Psoas muscle (tissue), 7 donors: ENCODE measurements at regions not wholly inside any gene's neighbourhood (a gene's known extent, or its start where the extent isn't known, plus 50 kb on each side); places are given as distances from the start of the nearest gene placed in this dataset.

Experiments
- ATAC-seq, 4 donors: fragments of 200-7000 bp; cut with Tn5 transposase; one replicate each; pipeline ENCODE4 v1.9.1; 2020; ENCODE audit warnings: moderate library complexity in 3 of 4, mild to moderate bottlenecking in 2 of 4
- DNase-seq, 2 donors: peaks; one replicate each; pipeline ENCODE4 v3.0.0-alpha.2; 2020
- H3K27ac ChIP-seq: fragments of 200-600 bp; one replicate; pipeline ENCODE4 v1.8.0; 2022
- H3K27me3 ChIP-seq, 3 donors: fragments of 200-600 bp in 1 of 3; one replicate each; pipeline versions ENCODE4 v1.6.1 to v1.8.0; 2013 to 2022; ENCODE audit warnings: low read length in 2 of 3, mild to moderate bottlenecking in 2 of 3, moderate library complexity in 1 of 3; ENCODE audit not compliant: insufficient read depth in 3 of 3
- H3K36me3 ChIP-seq, 2 donors: fragments of 200-600 bp in 1 of 2; one replicate each; pipeline versions ENCODE4 v1.6.1 to v1.8.0; 2013 to 2022; ENCODE audit warnings: low read depth in 1 of 2, mild to moderate bottlenecking in 1 of 2, moderate library complexity in 1 of 2; ENCODE audit not compliant: insufficient read depth in 1 of 2
- H3K4me1 ChIP-seq: fragments of 200-600 bp; one replicate; pipeline ENCODE4 v1.8.0; 2022
- H3K4me3 ChIP-seq: fragments of 200-600 bp; one replicate; pipeline ENCODE4 v1.8.0; 2022; ENCODE audit warnings: mild to moderate bottlenecking
- H3K9me3 ChIP-seq: fragments of 200-600 bp; one replicate; pipeline ENCODE4 v1.8.0; 2022
- CTCF ChIP-seq: fragments of 200-600 bp; IDR thresholded peaks from one replicate; pipeline ENCODE4 v1.8.0; 2022; ENCODE audit warnings: antibody characterized with exemption
- WGBS, 3 donors: extraction: QIAGEN DNeasy Blood & Tissue Kit; methylation state at CpG; one replicate each; pipeline versions ENCODE4 v1.1.6 to v1.1.7; 2013; 5-methylcytosine and 5-hydroxymethylcytosine counted together
- intact Hi-C, 2 donors: fragments of 100-400 bp; cut with DNase I; formaldehyde crosslinking; loops; one replicate each; pipeline versions ENCODE4 v1.11.0 to v1.14.2; 2022
- donor health status: healthy with polysubstance abuse.
- donor health status: DM: no; HTN: no; CAD: no; lungs with moderate emphysema.
- donor health status: Bipolar disorder and iron deficiency.
- donor health status: healthy.
- donor health status: DM: yes; HTN: yes; CAD: no.
- donor health status: DM: no; HTN: no; CAD: no.
- donor health status: DM: yes; HTN: yes; CAD: no.

GRCh38 chr2:34030273-34030672 lies 431.2 kb upstream of the FAM98A start:
- no peak overlapping the region for H3K4me3 ChIP-seq
- WGBS, 3 donors = 100% methylated on average over 1 of the region's 1 CpG
- H3K36me3 ChIP-seq = no peaks in the 10 kb centered on the region
- H3K27me3 ChIP-seq = no peaks in the 10 kb centered on the region
- no peak for ATAC-seq
- no peak for DNase-seq
- intact Hi-C loops = no loop called here
- no peak overlapping the region for H3K27ac ChIP-seq
- no peaks in the 10 kb centered on the region for H3K9me3 ChIP-seq
- TF ChIP-seq CTCF = no peak
- H3K4me1 ChIP-seq = no peaks in the 10 kb centered on the region

- H3K4me1 ChIP-seq = no peaks in the 10 kb centered on the region
- no peak for TF ChIP-seq CTCF
- no peaks in the 10 kb centered on the region for H3K9me3 ChIP-seq
- H3K36me3 ChIP-seq = no peaks in the 10 kb centered on the region
- H3K27ac ChIP-seq = no peak overlapping the region
- WGBS, 3 donors = 63 to 97% (median 81%) methylated on average over 3 of the region's 3 CpGs
- no peak overlapping the region for H3K4me3 ChIP-seq
- H3K27me3 ChIP-seq = no peaks in the 10 kb centered on the region
- ATAC-seq = no peak
- intact Hi-C loops = no loop called here
- no peak for DNase-seq
These were observed 430.0 kb upstream of the FAM98A start for GRCh38 chr2:34029073-34029472.

GRCh38 chr2:34025196-34025595 lies 426.1 kb upstream of the FAM98A start:
- Histone ChIP-seq H3K36me3 (no peaks in the 10 kb centered on the region), H3K27me3 (no peaks in the 10 kb centered on the region), H3K4me1 (no peaks in the 10 kb centered on the region), H3K9me3 (no peaks in the 10 kb centered on the region), H3K27ac (no peak overlapping the region), H3K4me3 (no peak overlapping the region)
- no peak for DNase-seq
- WGBS, 3 donors = 89 to 96% (median 94%) methylated on average over 1 of the region's 1 CpG
- no peak for TF ChIP-seq CTCF
- intact Hi-C loops = no loop called here
- no peak for ATAC-seq

GRCh38 chr2:34012715-34013302 lies 413.7 kb upstream of the FAM98A start:
- TF ChIP-seq CTCF = peak; percentile 42
- no peaks in the 10 kb centered on the region for H3K4me1 ChIP-seq
- intact Hi-C loops = no loop called here
- no peak overlapping the region for H3K27ac ChIP-seq
- DNase-seq = peak; percentile 14 to 53
- 10 to 21% (median 14%) methylated on average over 6 of the region's 6 CpGs for WGBS, 3 donors
- H3K9me3 ChIP-seq = no peaks in the 10 kb centered on the region
- H3K36me3 ChIP-seq = no peaks in the 10 kb centered on the region
- H3K27me3 ChIP-seq = no peaks in the 10 kb centered on the region
- peak in 1 of 4 donors; percentile 67 for ATAC-seq
- no peak overlapping the region for H3K4me3 ChIP-seq

- Histone ChIP-seq H3K27me3 (no peaks in the 10 kb centered on the region), H3K4me3 (no peak overlapping the region), H3K27ac (no peak overlapping the region), H3K9me3 (no peaks in the 10 kb centered on the region), H3K36me3 (no peaks in the 10 kb centered on the region), H3K4me1 (no peaks in the 10 kb centered on the region)
- ATAC-seq = no peak
- 79 to 86% (median 80%) methylated on average over 2 of the region's 2 CpGs for WGBS, 3 donors
- no peak for TF ChIP-seq CTCF
- no peak for DNase-seq
- intact Hi-C loops = no loop called here
These were observed 412.6 kb upstream of the FAM98A start for GRCh38 chr2:34011684-34012083.
